ENCODE measurements at regions not wholly inside any gene's neighbourhood (a gene's known extent, or its start where the extent isn't known, plus 50 kb on each side); places are given as distances from the start of the nearest gene placed in this dataset.

- no peak for DNase-seq
Observed at GRCh38 chr12:85509857-85510256, 229.8 kb downstream of the ALX1 start.

- no peak for DNase-seq
Observed at GRCh38 chr12:85516039-85516438, 236.0 kb downstream of the ALX1 start.

GRCh38 chr12:85516667-85517325 lies 236.8 kb downstream of the ALX1 start:
- DNase-seq: no peak

- DNase-seq: no peak
Observed at GRCh38 chr12:85519163-85519562, 239.1 kb downstream of the ALX1 start.

- DNase-seq: no peak
Observed at GRCh38 chr12:85523197-85523596, 243.2 kb downstream of the ALX1 start.

GRCh38 chr12:85527192-85527591 lies 247.2 kb downstream of the ALX1 start:
- no peak for DNase-seq

- DNase-seq: no peak
Observed at GRCh38 chr12:85529896-85530295, 249.9 kb downstream of the ALX1 start.

- no peak for DNase-seq
Observed at GRCh38 chr12:85530456-85530855, 250.4 kb downstream of the ALX1 start.

GRCh38 chr12:85531341-85531740 lies 251.3 kb downstream of the ALX1 start:
- no peak for DNase-seq

GRCh38 chr12:85549640-85550039 lies 269.6 kb downstream of the ALX1 start:
- DNase-seq: no peak

- no peak for DNase-seq
Observed at GRCh38 chr12:85550924-85551323, 270.9 kb downstream of the ALX1 start.

- DNase-seq: no peak
Observed at GRCh38 chr12:85552461-85552860, 272.4 kb downstream of the ALX1 start.

GRCh38 chr12:85557850-85558249 lies 277.8 kb downstream of the ALX1 start:
- no peak for DNase-seq

- no peak for DNase-seq
Observed at GRCh38 chr12:85558684-85559083, 277.5 kb downstream of the RASSF9 start.

- no peak for DNase-seq
Observed at GRCh38 chr12:85559127-85559526, 277.1 kb downstream of the RASSF9 start.

- no peak for DNase-seq
Observed at GRCh38 chr12:85559536-85559935, 276.7 kb downstream of the RASSF9 start.

GRCh38 chr12:85562765-85563164 lies 273.4 kb downstream of the RASSF9 start:
- no peak for DNase-seq

- DNase-seq: no peak
Observed at GRCh38 chr12:85564786-85565185, 271.4 kb downstream of the RASSF9 start.

GRCh38 chr12:85568395-85569103 lies 267.7 kb downstream of the RASSF9 start:
- no peak for DNase-seq

- DNase-seq: no peak
Observed at GRCh38 chr12:85569261-85569660, 266.9 kb downstream of the RASSF9 start.

- no peak for DNase-seq
Observed at GRCh38 chr12:85572956-85573355, 263.3 kb downstream of the RASSF9 start.

GRCh38 chr12:85573635-85574214 lies 262.5 kb downstream of the RASSF9 start:
- no peak for DNase-seq

- no peak for DNase-seq
Observed at GRCh38 chr12:85574291-85574690, 261.9 kb downstream of the RASSF9 start.

Data from activated CD8-positive, alpha-beta memory T cell treated with anti-CD3 and anti-CD28 coated beads, Interleukin-2, amount 50 U/mL, for 4 hours (primary cell).